ENCODE measurements at regions not wholly inside any gene's neighbourhood (a gene's known extent, or its start where the extent isn't known, plus 50 kb on each side); places are given as distances from the start of the nearest gene placed in this dataset.
A peak's percentile ranks its signal among the peaks of the same experiment; 100 is the strongest.

DNA sequence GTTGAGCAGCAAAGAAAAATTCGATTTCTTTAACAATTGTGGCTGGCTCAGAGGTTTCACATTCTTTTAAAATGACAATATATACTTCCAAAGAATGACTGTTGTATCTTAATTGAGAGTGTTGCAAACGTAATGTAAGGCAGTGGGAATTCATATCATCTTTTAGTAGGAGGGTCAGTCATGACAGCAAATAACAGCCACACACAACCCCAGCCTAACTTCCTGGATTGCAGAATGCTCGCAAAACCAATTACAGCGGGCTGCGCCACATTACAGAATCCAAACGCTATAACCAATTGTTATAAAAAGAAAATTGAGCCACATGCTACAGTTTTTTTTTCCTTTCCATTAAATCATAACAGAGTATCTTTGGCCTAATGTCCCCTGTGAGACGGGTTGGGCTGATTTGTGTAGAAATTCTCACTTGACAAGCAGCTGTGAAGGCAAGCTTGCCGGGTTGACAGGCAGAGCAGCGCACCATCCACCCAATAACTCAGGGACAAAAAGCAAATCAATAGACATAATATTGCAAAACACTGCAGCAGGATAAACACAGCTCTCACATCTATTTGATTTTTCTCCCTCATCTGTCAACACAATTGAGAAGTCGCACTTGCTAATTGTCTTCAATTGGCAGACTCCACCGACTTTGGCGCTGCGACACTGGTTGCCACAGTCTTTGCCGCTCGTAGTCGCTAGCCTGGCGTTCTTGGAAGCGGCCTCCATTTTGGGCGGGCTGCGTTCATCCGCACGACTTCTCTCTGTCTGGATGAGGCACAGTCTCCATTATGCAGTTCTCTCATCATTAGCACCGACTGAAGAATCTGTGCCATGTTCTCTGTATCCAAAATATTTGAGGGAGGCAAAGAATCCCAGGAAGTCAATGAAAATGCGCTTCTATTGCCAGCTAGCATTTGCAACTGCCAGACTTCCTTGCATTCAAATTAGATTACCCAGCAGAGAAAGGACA is 95.0 kb upstream of the CCDC68 start:
- H3K9me3 ChIP-seq (ENCODE audit: control insufficient read depth in 1 of 2, insufficient read depth in 1 of 2, low read depth in 1 of 2, low read length in 2 of 2) = no peaks in the 10 kb centered on the region
- no peaks in the 10 kb centered on the region; a peak in 2 of 4 replicates for H3K4me1 ChIP-seq (ENCODE audit: control insufficient read depth in 1 of 2, insufficient read depth in 2 of 2, low read length in 2 of 2)
- no peak overlapping the region for H3K9ac ChIP-seq (ENCODE audit: low read length)
- ChIA-PET RAD21 (ENCODE audit: low non-redundant PET in 1 of 2, low total read pairs in 2 of 2, uncharacterized antibody in 2 of 2, unreplicated experiment in 2 of 2) (no interaction called here), CTCF (no interaction called here), POLR2A (no interaction called here)
- no peak overlapping the region for H3K4me2 ChIP-seq (ENCODE audit: low read length)
- peaks cover 6% of the 10 kb centered on the region; the same call in 1 of the 2 replicates for H3K27me3 ChIP-seq (ENCODE audit: insufficient read depth, low read length)
- no peaks in the 10 kb centered on the region for H3K9me2 ChIP-seq (ENCODE audit: insufficient read depth)
- BruUV-seq (replicated peaks) = no TSS peak
- no peak overlapping the region for H3K27ac ChIP-seq (ENCODE audit: low read depth, low read length)
- H4K20me1 ChIP-seq (ENCODE audit: insufficient read depth) = no peaks in the 10 kb centered on the region
- ATAC-seq (no peak), DNase-seq (ENCODE audit: low read depth, low spot score) (no peak)
- TF ChIP-seq FOSL1 (IDR thresholded peaks at IDR 0.05; ENCODE audit: low read depth) = no peak
- no peak for TF ChIP-seq TCF7L2 (IDR thresholded peaks at IDR 0.05; ENCODE audit: borderline replicate concordance, extremely low read depth, insufficient read depth, insufficient read length)
- no peak for TF ChIP-seq RAD21 (IDR thresholded peaks at IDR 0.05; ENCODE audit: low read depth)
- TF ChIP-seq YY1 (IDR thresholded peaks at IDR 0.05; ENCODE audit: extremely low read depth, insufficient replicate concordance, low read depth, low read length) = no peak
- no peak for TF ChIP-seq EZH2 (IDR thresholded peaks at IDR 0.05)
- TF ChIP-seq ELF1 (IDR thresholded peaks at IDR 0.05; ENCODE audit: borderline replicate concordance, low read depth) = no peak
- TF ChIP-seq JUND (IDR thresholded peaks at IDR 0.05) = no peak
- no peak for TF ChIP-seq SIN3A (IDR thresholded peaks at IDR 0.05; ENCODE audit: low read depth)
- no peak for TF ChIP-seq POLR2A (IDR thresholded peaks at IDR 0.05; ENCODE audit: borderline replicate concordance, extremely low read depth, insufficient read depth, insufficient read length)
- no peak for TF ChIP-seq CBX3 (IDR thresholded peaks at IDR 0.05; ENCODE audit: low read depth)
- H3K79me2 ChIP-seq (ENCODE audit: insufficient read depth, low read length) = no peaks in the 10 kb centered on the region
- intact Hi-C loops (cut with micrococcal nuclease) = no loop called here
- H2AFZ ChIP-seq (ENCODE audit: low read depth, low read length, poor library complexity, severe bottlenecking) = no peak overlapping the region
- no peak overlapping the region for H3K4me3 ChIP-seq (replicated peaks in 1 of 2; ENCODE audit: low read depth in 1 of 2, low read length in 2 of 2)
- no peaks in the 10 kb centered on the region for H3K36me3 ChIP-seq (ENCODE audit: control insufficient read depth in 1 of 2, insufficient read depth in 2 of 2, low read length in 2 of 2)

DNA sequence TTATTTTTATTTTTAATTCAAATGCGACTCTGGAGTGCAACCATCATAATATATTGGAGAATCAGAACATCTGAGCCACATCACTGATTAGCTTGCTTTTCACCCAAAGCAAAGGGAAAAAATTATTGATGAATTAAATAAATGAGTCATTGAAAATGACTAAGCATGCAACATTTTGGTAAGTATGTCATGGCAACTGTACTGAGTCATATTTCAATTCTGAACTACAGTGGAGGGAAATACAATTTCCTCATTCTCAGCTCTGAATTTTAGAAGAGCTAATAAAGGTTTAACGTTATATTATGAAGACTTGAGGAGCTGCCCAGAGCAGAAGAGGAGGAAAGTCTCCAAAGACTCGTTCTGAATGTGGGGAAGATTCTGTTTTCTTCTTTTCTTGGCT is 89.6 kb upstream of the CCDC68 start:
- H3K36me3 ChIP-seq (ENCODE audit: control insufficient read depth in 1 of 2, insufficient read depth in 2 of 2, low read length in 2 of 2) = no peaks in the 10 kb centered on the region
- ATAC-seq (no peak), DNase-seq (ENCODE audit: low read depth, low spot score) (no peak)
- no peak overlapping the region for H3K4me3 ChIP-seq (replicated peaks in 1 of 2; ENCODE audit: low read depth in 1 of 2, low read length in 2 of 2)
- intact Hi-C loops (cut with micrococcal nuclease) = no loop called here
- ChIA-PET RAD21 (ENCODE audit: low non-redundant PET in 1 of 2, low total read pairs in 2 of 2, uncharacterized antibody in 2 of 2, unreplicated experiment in 2 of 2) (no interaction called here), POLR2A (no interaction called here), CTCF (no interaction called here)
- H4K20me1 ChIP-seq (ENCODE audit: insufficient read depth) = no peaks in the 10 kb centered on the region
- H3K4me1 ChIP-seq (ENCODE audit: control insufficient read depth in 1 of 2, insufficient read depth in 2 of 2, low read length in 2 of 2) = peaks cover 0 to 10% of the 10 kb centered on the region in 2 experiments; a peak in 2 of 4 replicates
- no peaks in the 10 kb centered on the region for H3K9me3 ChIP-seq (ENCODE audit: control insufficient read depth in 1 of 2, insufficient read depth in 1 of 2, low read depth in 1 of 2, low read length in 2 of 2)
- no peaks in the 10 kb centered on the region for H3K79me2 ChIP-seq (ENCODE audit: insufficient read depth, low read length)
- peak overlapping the region; percentile 42 for H3K4me2 ChIP-seq (ENCODE audit: low read length)
- H3K9ac ChIP-seq (ENCODE audit: low read length) = no peak overlapping the region
- H3K9me2 ChIP-seq (ENCODE audit: insufficient read depth) = no peaks in the 10 kb centered on the region
- TF ChIP-seq FOSL1 (IDR thresholded peaks at IDR 0.05; ENCODE audit: low read depth) (peak; percentile 76), JUND (IDR thresholded peaks at IDR 0.05) (peak; percentile 47; the same call in 1 of the 2 replicates), RAD21 (IDR thresholded peaks at IDR 0.05; ENCODE audit: low read depth) (no peak), POLR2A (IDR thresholded peaks at IDR 0.05; ENCODE audit: borderline replicate concordance, extremely low read depth, insufficient read depth, insufficient read length) (no peak), ZFX (IDR thresholded peaks at IDR 0.05) (no peak)
- TF ChIP-seq, protein P1, sequence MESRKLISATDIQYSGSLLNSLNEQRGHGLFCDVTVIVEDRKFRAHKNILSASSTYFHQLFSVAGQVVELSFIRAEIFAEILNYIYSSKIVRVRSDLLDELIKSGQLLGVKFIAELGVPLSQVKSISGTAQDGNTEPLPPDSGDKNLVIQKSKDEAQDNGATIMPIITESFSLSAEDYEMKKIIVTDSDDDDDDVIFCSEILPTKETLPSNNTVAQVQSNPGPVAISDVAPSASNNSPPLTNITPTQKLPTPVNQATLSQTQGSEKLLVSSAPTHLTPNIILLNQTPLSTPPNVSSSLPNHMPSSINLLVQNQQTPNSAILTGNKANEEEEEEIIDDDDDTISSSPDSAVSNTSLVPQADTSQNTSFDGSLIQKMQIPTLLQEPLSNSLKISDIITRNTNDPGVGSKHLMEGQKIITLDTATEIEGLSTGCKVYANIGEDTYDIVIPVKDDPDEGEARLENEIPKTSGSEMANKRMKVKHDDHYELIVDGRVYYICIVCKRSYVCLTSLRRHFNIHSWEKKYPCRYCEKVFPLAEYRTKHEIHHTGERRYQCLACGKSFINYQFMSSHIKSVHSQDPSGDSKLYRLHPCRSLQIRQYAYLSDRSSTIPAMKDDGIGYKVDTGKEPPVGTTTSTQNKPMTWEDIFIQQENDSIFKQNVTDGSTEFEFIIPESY (IDR thresholded peaks at IDR 0.05; ENCODE audit: extremely low read depth, insufficient replicate concordance, low read length) = no peak
- H2AFZ ChIP-seq (ENCODE audit: low read depth, low read length, poor library complexity, severe bottlenecking) = peak overlapping the region; percentile 80
- H3K27me3 ChIP-seq (ENCODE audit: insufficient read depth, low read length) = no peaks in the 10 kb centered on the region
- H3K27ac ChIP-seq (ENCODE audit: low read depth, low read length) = no peak overlapping the region
- BruUV-seq (replicated peaks) = no TSS peak

Data from HCT116 (cell line).